AG04449 (cell line): ENCODE measurements at regions not wholly inside any gene's neighbourhood (a gene's known extent, or its start where the extent isn't known, plus 50 kb on each side); places are given as distances from the start of the nearest gene placed in this dataset.
"Not testable (repeated sequence)": the region's sequence is repeated elsewhere in the genome, so short reads cannot be mapped to it uniquely, and the experiment has no call there.

ENCODE experiments used
- CTCF ChIA-PET: fragments of 350-600 bp; formaldehyde crosslinking; extraction: SDS; loops from one replicate; lab custom pipeline; 2021; ENCODE audit warnings: antibody characterized with exemption; lab: Yijun Ruan, JAX
- POLR2A ChIA-PET: fragments of 400-600, 350-600 bp; formaldehyde crosslinking; extraction: SDS; loops from one replicate; lab custom pipeline; 2020; ENCODE audit warnings: antibody characterized with exemption, inconsistent platforms; lab: Yijun Ruan, JAX
- DNase-seq: peaks from one replicate; pipeline ENCODE4 v3.0.0-alpha.2; 2010; ENCODE audit warnings: low read depth, low spot score
- H3K4me3 ChIP-seq: 2 replicates; pipeline ENCODE4 v1.5.1; 2011; ENCODE audit warnings: low read depth, mild to moderate bottlenecking, control low read depth, low read length
- CTCF ChIP-seq: IDR thresholded peaks from one replicate; pipeline ENCODE4 v1.5.1; 2011; ENCODE audit warnings: mild to moderate bottlenecking, moderate library complexity, low read length, control low read depth, inconsistent platforms; ENCODE audit not compliant: insufficient read depth; ENCODE audit errors: missing control alignments

- ChIA-PET POLR2A (interaction anchor here (0.7 to 1.0 kb wide), 2 partner anchors 17 to 1725 kb away, joined by 3 read pairs; no protein-coding TSS in a partner anchor), CTCF (interaction anchor here (0.7 to 3.4 kb wide), 5 partner anchors 9 to 112 kb away, joined by 3 to 14 read pairs (median 4); no protein-coding TSS in a partner anchor)
- no peak for DNase-seq
Measured at GRCh38 chr16:85227084-85227945, 115.0 kb upstream of the CIBAR2 start.

GRCh38 chr16:85227946-85228862 is 115.9 kb upstream of the CIBAR2 start:
- no peak for DNase-seq
- ChIA-PET POLR2A (interaction anchor here (1.0 kb wide), 1 partner anchor 18 kb away, joined by 3 read pairs; no protein-coding TSS in a partner anchor), CTCF (interaction anchor here (0.7 to 2.6 kb wide), 8 partner anchors 11 to 113 kb away, joined by 3 to 7 read pairs (median 4); no protein-coding TSS in a partner anchor)
- no peak overlapping the region for H3K4me3 ChIP-seq
- TF ChIP-seq CTCF: no peak

More at GRCh38 chr16:85227084-85227945, 115.0 kb upstream of the CIBAR2 start:
- no peak for TF ChIP-seq CTCF
- no peak overlapping the region for H3K4me3 ChIP-seq

- TF ChIP-seq CTCF: no peak
- no peak overlapping the region for H3K4me3 ChIP-seq
- POLR2A ChIA-PET: no interaction called here
- CTCF ChIA-PET: interaction anchor here (1.1 to 2.6 kb wide), 7 partner anchors 10 to 114 kb away, joined by 3 to 7 read pairs (median 4); no protein-coding TSS in a partner anchor
- DNase-seq: no peak
Measured at GRCh38 chr16:85228970-85229430, 116.7 kb upstream of the CIBAR2 start.

GRCh38 chr16:85229869-85230462 is 117.7 kb upstream of the CIBAR2 start:
- CTCF ChIA-PET: interaction anchor here (2.2 to 2.6 kb wide), 2 partner anchors 9 to 115 kb away, joined by 5 to 7 read pairs; no protein-coding TSS in a partner anchor
- no peak for TF ChIP-seq CTCF
- H3K4me3 ChIP-seq: no peak overlapping the region
- no peak for DNase-seq
- POLR2A ChIA-PET: no interaction called here

GRCh38 chr16:85230764-85231383 is 118.6 kb upstream of the CIBAR2 start:
- POLR2A ChIA-PET: interaction anchor here (0.8 kb wide), 1 partner anchor 56 kb away, joined by 4 read pairs; no protein-coding TSS in a partner anchor
- DNase-seq, H3K4me3 ChIP-seq: not testable (repeated sequence)
- CTCF ChIA-PET: interaction anchor here (2.0 kb wide), 1 partner anchor 116 kb away, joined by 11 read pairs; no protein-coding TSS in a partner anchor
